ENCODE measurements at regions not wholly inside any gene's neighbourhood (a gene's known extent, or its start where the extent isn't known, plus 50 kb on each side); places are given as distances from the start of the nearest gene placed in this dataset.
"Not testable (repeated sequence)": the region's sequence is repeated elsewhere in the genome, so short reads cannot be mapped to it uniquely, and the experiment has no call there.

DNA sequence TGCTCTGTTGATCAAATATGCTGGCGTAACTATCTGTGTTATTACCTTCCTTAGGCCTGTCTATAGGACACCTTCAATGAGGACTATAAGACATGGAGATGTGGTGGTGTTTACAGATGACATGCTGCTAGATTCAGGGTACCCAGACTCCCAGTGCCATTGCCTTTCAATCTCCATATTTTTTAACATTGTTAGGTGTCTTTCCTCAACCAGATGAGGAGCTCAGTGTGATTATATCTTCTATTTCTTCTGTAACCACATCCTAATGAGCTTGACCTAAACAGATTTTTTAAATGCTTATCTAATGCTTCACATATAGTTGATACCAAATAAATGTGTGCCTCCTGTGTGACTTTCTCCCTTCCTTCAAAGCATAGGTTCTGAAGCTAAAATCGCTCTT, 730.1 kb upstream of the NR2F2 start:
- DNase-seq, result no peak

DNA sequence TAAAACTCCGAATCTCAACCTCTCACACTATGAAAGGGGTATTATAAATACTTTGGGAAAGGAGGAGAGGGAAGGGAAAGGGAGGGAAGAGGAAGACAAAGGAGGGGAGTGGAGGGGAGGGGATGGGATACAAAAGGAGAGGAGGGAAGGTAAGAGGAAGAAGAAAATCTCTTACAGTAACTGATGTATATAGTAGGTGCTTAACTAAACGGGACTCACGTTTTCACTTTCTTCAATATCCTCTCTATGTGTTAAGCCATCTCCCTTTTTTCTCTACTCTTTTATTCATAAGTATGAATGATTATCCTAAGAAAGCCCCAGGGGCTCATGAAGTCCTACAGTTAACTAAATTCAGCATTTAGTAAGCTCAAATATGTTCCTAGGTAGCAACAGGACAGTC, 729.6 kb upstream of the NR2F2 start:
- DNase-seq, result no peak

- DNase-seq, result no peak
These were observed 729.0 kb upstream of the NR2F2 start for GRCh38 chr15:95601525-95601924.

GRCh38 chr15:95603802-95604201, 726.7 kb upstream of the NR2F2 start:
- DNase-seq, result peak; percentile 44

DNA sequence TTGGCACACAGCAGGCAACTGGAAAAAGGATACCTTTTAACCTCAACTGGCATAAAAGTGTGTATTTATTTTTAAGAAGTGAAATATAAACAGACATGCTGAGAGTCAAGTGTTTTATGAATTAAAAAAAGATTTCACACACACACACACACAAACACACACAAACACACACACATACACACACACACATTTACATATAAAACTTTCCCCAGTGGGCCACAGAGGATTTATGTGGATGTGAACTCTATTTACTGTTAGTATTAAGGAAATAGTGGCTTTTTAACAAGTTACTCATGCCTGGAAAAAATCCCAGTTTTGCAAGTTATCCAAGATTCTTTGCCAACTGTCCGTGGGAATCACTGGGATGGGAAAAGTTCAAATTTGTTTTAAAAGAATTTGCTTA, 725.9 kb upstream of the NR2F2 start:
- peak; percentile 93 for DNase-seq

GRCh38 chr15:95605098-95605497, 725.4 kb upstream of the NR2F2 start:
- DNase-seq, result no peak

- no peak for DNase-seq
These were observed 723.9 kb upstream of the NR2F2 start for GRCh38 chr15:95606551-95606950.

DNA sequence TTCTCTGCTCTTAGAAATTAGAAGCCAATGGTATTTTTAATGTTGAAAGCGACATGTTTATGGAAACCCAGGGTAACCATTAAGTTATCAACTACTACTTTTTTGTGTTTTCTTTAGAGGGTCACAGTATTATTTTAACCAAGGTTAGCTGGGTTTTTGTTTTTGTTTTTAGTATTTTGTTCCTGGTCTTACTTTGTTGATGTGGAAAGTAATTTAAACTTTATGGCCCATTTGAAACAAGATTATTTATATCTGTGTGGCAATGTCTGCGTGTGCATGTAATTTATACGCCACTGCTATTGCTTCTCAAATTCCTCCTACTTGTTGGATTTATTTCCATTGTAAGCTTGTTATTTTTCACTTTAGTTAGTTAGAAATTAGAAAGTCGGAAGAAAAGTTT, 722.1 kb upstream of the NR2F2 start:
- no peak for DNase-seq

GRCh38 chr15:95609096-95609495, 721.4 kb upstream of the NR2F2 start:
- DNase-seq, result peak; percentile 25

GRCh38 chr15:95610945-95611344, 719.6 kb upstream of the NR2F2 start:
- DNase-seq, result no peak

DNA sequence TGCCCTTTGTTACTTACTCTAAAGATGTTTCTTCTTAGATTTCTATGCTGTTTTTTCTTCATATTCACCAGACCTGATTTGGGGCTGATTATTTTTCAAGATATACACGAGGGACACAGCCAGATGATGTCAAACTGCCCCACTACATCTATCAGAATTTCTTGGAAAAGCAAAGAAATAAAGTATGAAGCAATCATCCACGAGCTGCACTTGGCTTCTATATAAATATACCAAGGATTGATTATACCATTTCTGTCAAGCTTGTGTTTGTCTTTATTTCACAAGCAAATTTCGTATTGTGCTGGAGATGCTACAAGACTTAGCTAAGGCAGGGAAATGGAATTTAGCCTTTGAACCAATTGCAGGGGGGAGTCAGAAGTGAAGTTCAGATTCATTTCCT, 715.1 kb upstream of the NR2F2 start:
- DNase-seq, result no peak

- DNase-seq, result no peak
These were observed 714.2 kb upstream of the NR2F2 start for GRCh38 chr15:95616306-95616705.

DNA sequence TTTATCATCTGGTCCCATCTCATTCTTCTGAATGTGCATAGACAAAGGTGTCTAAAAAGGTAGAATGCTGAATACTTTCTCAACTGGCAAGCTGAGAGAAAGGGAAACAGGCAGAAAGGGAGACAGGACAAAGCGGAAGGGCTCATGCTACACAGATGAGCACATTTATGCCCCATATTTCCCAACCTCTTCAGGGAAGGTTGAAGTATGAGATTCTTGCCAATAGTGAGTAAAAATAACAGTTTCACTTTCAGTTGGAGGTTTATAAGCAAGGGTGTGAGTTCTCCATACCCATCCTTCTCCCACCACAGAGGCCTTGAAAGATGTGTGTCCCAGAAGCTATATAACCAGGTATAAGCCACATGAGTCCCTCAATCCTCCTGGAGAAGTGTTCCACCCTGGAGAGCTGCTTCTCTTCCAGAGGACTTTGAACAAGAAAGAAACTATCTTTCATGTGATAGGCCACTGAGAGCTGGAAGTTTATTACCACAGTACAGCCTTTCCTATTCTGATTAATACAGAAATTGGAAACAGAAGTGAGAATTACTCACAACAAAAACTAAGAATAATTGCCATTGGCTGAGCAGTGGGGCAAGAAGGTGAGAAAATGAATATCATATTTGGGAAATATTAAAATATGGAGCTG, 709.4 kb upstream of the NR2F2 start:
- peak; percentile 25 for DNase-seq

DNA sequence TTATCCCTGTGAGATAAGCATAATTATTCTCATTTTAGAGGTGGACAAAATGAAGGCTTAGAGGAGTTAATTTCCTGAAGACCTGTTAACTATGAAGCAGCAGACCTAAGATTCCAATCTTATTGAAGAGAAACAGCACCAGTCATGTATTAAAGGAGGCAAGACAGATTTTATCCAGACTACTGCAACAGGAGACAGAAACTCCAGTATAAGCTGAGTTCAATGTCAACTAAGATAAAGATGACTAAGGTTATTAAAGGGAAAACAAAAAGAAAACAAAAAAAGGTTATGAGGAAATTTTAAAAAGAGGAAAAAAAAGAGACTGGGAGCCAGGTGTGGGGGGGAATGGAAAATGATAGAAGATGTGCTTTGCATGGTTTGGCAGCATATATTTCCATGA, 707.7 kb upstream of the NR2F2 start:
- DNase-seq, result no peak

DNA sequence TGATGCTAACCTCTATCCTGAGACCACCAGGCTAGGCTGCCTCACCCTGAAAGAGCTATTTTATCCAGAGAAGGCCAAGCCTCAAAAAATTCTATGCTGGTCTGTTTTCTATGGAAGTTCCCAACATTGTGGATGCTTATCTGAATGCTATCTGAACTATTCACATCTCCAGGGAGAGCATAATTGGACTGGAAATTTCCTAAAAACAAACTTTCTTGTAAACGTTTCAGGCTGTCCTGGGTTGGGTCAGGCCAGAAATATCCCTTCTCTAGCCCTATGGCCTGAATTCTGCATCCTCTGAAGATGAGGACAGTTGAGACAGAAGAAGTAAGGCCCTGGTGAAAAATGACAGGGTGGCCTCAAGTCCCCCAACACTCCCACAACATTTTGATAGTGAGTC, 706.4 kb upstream of the NR2F2 start:
- no peak for DNase-seq

GRCh38 chr15:95624616-95625361, 705.7 kb upstream of the NR2F2 start:
- peak; percentile 25 for DNase-seq

DNA sequence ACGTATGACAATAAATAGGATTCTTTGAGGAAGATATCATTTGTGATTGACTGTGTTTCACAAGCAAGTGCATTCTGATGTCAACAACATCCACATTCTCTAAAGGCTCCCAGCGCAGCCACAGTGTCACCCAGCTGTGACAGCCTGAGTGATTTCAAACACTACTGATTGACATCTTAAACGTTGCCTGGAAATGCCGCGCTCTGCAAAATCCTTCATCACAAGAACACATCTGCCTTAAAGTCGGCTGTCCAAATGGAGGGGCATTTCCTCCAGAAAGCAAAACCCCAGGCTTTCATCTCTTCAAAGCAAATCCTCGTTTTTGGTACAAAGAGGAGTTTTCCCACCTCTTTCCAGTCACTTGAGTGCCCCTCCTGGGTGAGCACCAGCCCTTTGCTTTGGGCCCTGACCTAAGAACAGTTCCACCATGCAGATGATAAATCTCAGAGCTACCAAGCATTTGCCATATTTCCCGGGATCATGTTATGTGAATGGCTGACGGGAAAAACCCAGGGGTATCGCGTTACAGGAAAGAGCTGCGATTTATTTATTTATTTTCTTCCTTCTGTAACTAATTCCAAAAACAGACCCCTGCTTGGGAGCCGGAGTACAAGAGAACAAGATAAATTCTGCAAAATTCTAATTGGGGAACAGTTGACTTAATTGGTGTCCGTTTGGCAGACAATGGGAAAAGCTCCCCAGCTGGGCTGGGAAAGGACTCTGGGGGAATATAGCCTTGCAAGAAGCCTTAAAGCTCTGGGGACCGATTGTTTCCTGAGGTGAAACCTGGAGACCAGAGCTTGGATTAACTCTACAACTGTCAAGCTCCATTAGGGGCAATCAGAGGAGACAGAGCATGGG, 703.8 kb upstream of the NR2F2 start:
- DNase-seq, result no peak

DNA sequence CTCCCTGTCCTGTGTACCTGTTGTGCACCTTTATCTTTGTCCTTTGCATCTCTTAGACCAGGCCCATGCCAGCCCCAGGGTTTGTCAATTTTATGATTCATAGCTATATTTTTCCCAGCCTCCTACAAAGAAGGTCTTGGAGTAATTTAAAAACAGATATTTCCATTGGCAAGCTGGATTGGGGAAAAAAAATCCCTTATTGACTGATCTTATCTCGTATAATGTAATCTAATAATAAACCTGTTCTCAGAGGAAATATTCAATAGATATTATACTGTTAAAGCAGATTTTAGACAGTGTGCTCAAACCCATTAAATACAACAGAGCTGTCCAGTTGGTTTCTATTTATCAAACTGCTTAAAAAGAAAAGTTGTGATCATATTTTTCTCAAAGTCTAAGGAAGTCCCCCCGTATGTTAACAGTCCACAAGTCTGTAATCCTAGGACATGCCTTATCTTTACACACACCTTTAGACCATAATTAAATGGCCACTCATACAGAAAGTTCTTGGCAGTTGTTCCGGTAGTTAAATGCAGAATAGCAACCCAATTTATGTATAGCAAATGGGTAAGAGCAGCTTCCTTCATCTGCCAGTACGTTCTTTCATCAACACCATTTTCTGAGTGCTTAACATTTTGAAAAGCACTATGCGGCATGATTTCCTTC, 700.9 kb upstream of the NR2F2 start:
- DNase-seq, result no peak

- no peak for DNase-seq
These were observed 699.8 kb upstream of the NR2F2 start for GRCh38 chr15:95630683-95631082.

- DNase-seq, result no peak
These were observed 694.8 kb upstream of the NR2F2 start for GRCh38 chr15:95635666-95636065.

GRCh38 chr15:95636107-95636506, 694.4 kb upstream of the NR2F2 start:
- DNase-seq, result no peak

DNA sequence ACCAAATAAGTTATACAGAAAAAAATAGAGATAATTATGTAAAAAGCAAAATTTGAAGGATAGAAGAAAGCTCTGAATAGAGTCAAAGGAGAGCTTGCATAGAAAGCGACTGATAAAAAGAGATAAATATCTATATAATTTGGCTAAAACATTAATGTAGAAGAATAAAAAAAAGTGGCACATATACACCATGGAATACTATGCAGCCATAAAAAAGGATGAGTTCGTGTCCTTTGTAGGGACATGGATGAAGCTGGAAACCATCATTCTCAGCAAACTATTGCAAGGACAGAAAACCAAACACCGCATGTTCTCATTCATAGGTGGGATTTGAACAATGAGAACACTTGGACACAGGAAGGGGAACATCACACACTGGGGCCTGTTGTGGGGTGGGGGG, 693.3 kb upstream of the NR2F2 start:
- DNase-seq, result not testable (repeated sequence)

GRCh38 chr15:95639208-95639607, 691.3 kb upstream of the NR2F2 start:
- DNase-seq, result no peak
